IMR-90 (cell line): ENCODE measurements at regions not wholly inside any gene's neighbourhood (a gene's known extent, or its start where the extent isn't known, plus 50 kb on each side); places are given as distances from the start of the nearest gene placed in this dataset.

Source experiments
- ATAC-seq: fragments of 200-7000 bp; cut with Tn5 transposase; 2 replicates; pipeline ENCODE4 v1.9.1; 2020; ENCODE audit warnings: low read depth, mild to moderate bottlenecking, moderate library complexity
- BruUV-seq: library from RNA; stranded (reverse); fragments of 400-500 nt; replicated peaks from 2 replicates; lab custom pipeline; 2021; lab: Mats Ljungman, UMichigan
- CTCF ChIA-PET: fragments of 300-600 bp; formaldehyde crosslinking; extraction: SDS; loops from one replicate; lab custom pipeline; 2021; ENCODE audit warnings: antibody characterized with exemption; lab: Yijun Ruan, JAX
- POLR2A ChIA-PET: fragments of 300-600 bp; sonication (Branson Sonifier 250); formaldehyde crosslinking; loops from one replicate; lab custom pipeline; 2022; ENCODE audit warnings: antibody characterized with exemption; ENCODE audit not compliant: unreplicated experiment; lab: Charles Lee
- DNase-seq: peaks from one replicate; pipeline ENCODE4 v3.0.0; 2013
- H2AFZ ChIP-seq: replicated peaks from 2 replicates; pipeline ENCODE3; 2013; ENCODE audit warnings: low read length, mild to moderate bottlenecking; ENCODE audit not compliant: poor library complexity
- H2AK5ac ChIP-seq: 2 replicates; pipeline ENCODE4 v1.6.1; 2013; ENCODE audit warnings: low read depth, low read length, inconsistent platforms
- H2AK9ac ChIP-seq: replicated peaks from 2 replicates; pipeline ENCODE3; 2013; ENCODE audit warnings: mild to moderate bottlenecking, low read depth, low read length, moderate library complexity; ENCODE audit not compliant: poor library complexity
- H2BK120ac ChIP-seq: 2 replicates; pipeline ENCODE4 v1.6.1; 2013; ENCODE audit warnings: low read depth, low read length, inconsistent platforms
- H2BK15ac ChIP-seq: 3 replicates; pipeline ENCODE4 v1.6.1; 2013; ENCODE audit warnings: low read depth, low read length, inconsistent platforms
- H2BK20ac ChIP-seq: 2 replicates; pipeline ENCODE4 v1.6.1; 2013; ENCODE audit warnings: low read depth, mild to moderate bottlenecking, inconsistent platforms, low read length, moderate library complexity
- H2BK5ac ChIP-seq: 2 replicates; pipeline ENCODE4 v1.6.1; 2013; ENCODE audit warnings: mild to moderate bottlenecking, low read depth, low read length, inconsistent platforms; ENCODE audit not compliant: poor library complexity, severe bottlenecking
- H3K14ac ChIP-seq: replicated peaks from 2 replicates; pipeline ENCODE4 v1.6.1; 2013; ENCODE audit warnings: low read depth, low read length, inconsistent platforms
- H3K18ac ChIP-seq: 2 replicates; pipeline ENCODE4 v1.6.1; 2013; ENCODE audit warnings: low read depth, low read length, control low read depth
- H3K23ac ChIP-seq: 2 replicates; pipeline ENCODE4 v1.6.1; 2013; ENCODE audit warnings: low read depth, low read length, inconsistent platforms
- H3K27ac ChIP-seq: 2 replicates; pipeline ENCODE4 v1.5.1; 2013; ENCODE audit warnings: mild to moderate bottlenecking, control low read depth, low read length; ENCODE audit not compliant: insufficient read depth
- H3K27me3 ChIP-seq: 2 replicates; pipeline ENCODE4 v1.6.1; 2013; ENCODE audit warnings: low read length; ENCODE audit not compliant: control insufficient read depth, insufficient read depth
- H3K36me3 ChIP-seq: 2 replicates; pipeline ENCODE4 v1.6.1; 2013; ENCODE audit warnings: low read length, mixed read lengths; ENCODE audit not compliant: control insufficient read depth, insufficient read depth
- H3K4ac ChIP-seq: 2 replicates; pipeline ENCODE4 v1.6.1; 2013; ENCODE audit warnings: low read depth, low read length, inconsistent platforms
- H3K4me1 ChIP-seq: 2 replicates; pipeline ENCODE4 v1.6.1; 2013; ENCODE audit warnings: low read length, mixed read lengths; ENCODE audit not compliant: control insufficient read depth, insufficient read depth
- H3K4me2 ChIP-seq: 2 replicates; pipeline ENCODE4 v1.6.1; 2013; ENCODE audit warnings: low read depth, mild to moderate bottlenecking, control low read depth, low read length, moderate library complexity
- H3K4me3 ChIP-seq: 2 replicates; pipeline ENCODE4 v1.5.1; 2013; ENCODE audit warnings: low read depth, mild to moderate bottlenecking, control low read depth, low read length, moderate library complexity; ENCODE audit not compliant: insufficient read depth
- H3K56ac ChIP-seq: 2 replicates; pipeline ENCODE4 v1.6.1; 2013; ENCODE audit warnings: low read length, inconsistent platforms; ENCODE audit not compliant: insufficient read depth; ENCODE audit errors: extremely low read depth
- H3K79me1 ChIP-seq, 2 experiments: 2 replicates each; pipeline ENCODE4 v1.6.1; 2013; ENCODE audit warnings: low read length in 2 of 2, inconsistent platforms in 1 of 2, low read depth in 1 of 2
- H3K9ac ChIP-seq: 2 replicates; pipeline ENCODE4 v1.6.1; 2013; ENCODE audit warnings: low read depth, low read length, control low read depth
- H3K9me1 ChIP-seq: 2 replicates; pipeline ENCODE4 v1.6.1; 2013; ENCODE audit warnings: low read length, inconsistent platforms; ENCODE audit not compliant: insufficient read depth
- H3K9me3 ChIP-seq: 2 replicates; pipeline ENCODE4 v1.6.1; 2013; ENCODE audit warnings: low read length; ENCODE audit not compliant: control insufficient read depth, insufficient read depth
- H4K20me1 ChIP-seq: 2 replicates; pipeline ENCODE4 v1.6.1; 2013; ENCODE audit warnings: low read length, inconsistent platforms; ENCODE audit not compliant: insufficient read depth
- H4K5ac ChIP-seq: 2 replicates; pipeline ENCODE4 v1.6.1; 2013; ENCODE audit warnings: mild to moderate bottlenecking, low read depth, low read length, control low read depth
- H4K8ac ChIP-seq, 2 experiments: 2 replicates each; pipeline ENCODE4 v1.6.1; 2013; ENCODE audit warnings: low read depth in 2 of 2, low read length in 2 of 2, control low read depth in 1 of 2, inconsistent platforms in 1 of 2
- H4K91ac ChIP-seq: 2 replicates; pipeline ENCODE4 v1.6.1; 2013; ENCODE audit warnings: low read depth, low read length, inconsistent platforms; ENCODE audit not compliant: insufficient read depth
- BHLHE40 ChIP-seq: fragments of 150-350 bp; IDR thresholded peaks from 2 replicates; pipeline ENCODE4 v1.6.1; 2016; ENCODE audit warnings: mild to moderate bottlenecking, low read depth, low read length
- CEBPB ChIP-seq: IDR thresholded peaks from 2 replicates; pipeline ENCODE4 v1.6.1; 2012; ENCODE audit warnings: low read depth, low read length, improper control_type of control experiment
- FOS ChIP-seq: fragments of 150-350 bp; IDR thresholded peaks from 2 replicates; pipeline ENCODE4 v1.6.1; 2016; ENCODE audit warnings: low read depth, low read length
- MXI1 ChIP-seq: IDR thresholded peaks from 2 replicates; pipeline ENCODE4 v1.6.1; 2012; ENCODE audit warnings: low read depth, mild to moderate bottlenecking, low read length, moderate library complexity, borderline replicate concordance
- RAD21 ChIP-seq: IDR thresholded peaks from 2 replicates; pipeline ENCODE4 v1.6.1; 2012; ENCODE audit warnings: low read length, improper control_type of control experiment
- RCOR1 ChIP-seq: IDR thresholded peaks from 2 replicates; pipeline ENCODE4 v1.6.1; 2012; ENCODE audit warnings: mild to moderate bottlenecking, low read length, improper control_type of control experiment; ENCODE audit not compliant: insufficient replicate concordance
- RFX5 ChIP-seq: IDR thresholded peaks from 2 replicates; pipeline ENCODE4 v1.8.0; 2012; ENCODE audit warnings: low read depth, mild to moderate bottlenecking, low read length, moderate library complexity
- WGBS, 2 experiments: methylation state at CpG; one replicate each; pipeline versions ENCODE4 v1.1.5 to v1.1.7; 2013; ENCODE audit warnings: missing lambda C conversion rate in 2 of 2; ENCODE audit not compliant: insufficient read length in 1 of 2; ENCODE audit errors: extremely low coverage in 2 of 2; 5-methylcytosine and 5-hydroxymethylcytosine counted together
- dilution Hi-C: fragments of 300-500 bp; cut with HindIII; formaldehyde crosslinking; loops from one replicate; pipeline ENCODE4 v1.14.3; 2018; ENCODE audit warnings: low sequenced_read_pairs; ENCODE audit not compliant: unreplicated experiment
- in situ Hi-C: fragments of 300-500 bp; cut with MboI; formaldehyde crosslinking; loops from 3 replicates; pipeline ENCODE4 v1.14.3; 2019; ENCODE audit warnings: low sequenced_read_pairs, inconsistent platforms, mixed read lengths
- intact Hi-C: fragments of 100-400 bp; cut with micrococcal nuclease; formaldehyde crosslinking; loops from 2 replicates; pipeline ENCODE4 v1.10.0; 2022
- TF ChIP-seq, protein P1 (sequence below): fragments of 150-350 bp; IDR thresholded peaks from 2 replicates; pipeline ENCODE4 v1.6.1; 2016; ENCODE audit warnings: low read depth, mild to moderate bottlenecking, low read length, moderate library complexity, borderline replicate concordance
- TF ChIP-seq, protein P2 (sequence below): conservative IDR thresholded peaks from 2 replicates; pipeline ENCODE4 v1.5.1; 2012; ENCODE audit warnings: mild to moderate bottlenecking, low read depth, low read length, improper control_type of control experiment

DNA sequence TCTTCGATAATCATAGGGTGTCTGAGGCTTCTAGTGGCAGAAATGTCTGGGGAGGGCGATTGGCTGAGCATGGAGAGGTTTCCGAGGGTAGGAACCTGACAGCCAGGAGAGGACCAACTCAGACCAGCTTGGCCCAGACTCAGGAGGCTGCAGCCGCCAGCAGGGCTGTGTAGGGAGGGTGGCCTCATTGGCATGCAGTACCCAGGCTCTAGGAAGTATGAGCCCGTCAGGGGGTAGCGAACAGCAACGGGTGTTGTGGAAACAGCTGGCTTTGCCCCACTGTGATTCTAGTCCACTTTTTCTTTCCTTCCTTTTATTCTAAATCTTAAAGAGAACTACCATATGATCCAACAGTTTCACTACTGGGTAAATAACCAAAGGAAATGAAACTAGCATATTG, 103.3 kb downstream of the DIRAS3 start:
- H2BK20ac ChIP-seq: no peak overlapping the region; the same call in 1 of the 2 replicates
- no peak overlapping the region for H2AFZ ChIP-seq
- no TSS peak for BruUV-seq
- H3K27me3 ChIP-seq: no peaks in the 10 kb centered on the region
- POLR2A ChIA-PET: no interaction called here
- H2AK5ac ChIP-seq: no peak overlapping the region; the same call in 1 of the 2 replicates
- peak overlapping the region; percentile 3; the same call in 1 of the 2 replicates for H3K4ac ChIP-seq
- no peak overlapping the region for H3K4me2 ChIP-seq
- H2BK15ac ChIP-seq: no peak overlapping the region
- no peak overlapping the region for H3K9ac ChIP-seq
- H3K56ac ChIP-seq: no peak overlapping the region
- peak overlapping the region; percentile 48; the same call in 1 of the 2 replicates for H3K18ac ChIP-seq
- no peaks in the 10 kb centered on the region for H3K9me3 ChIP-seq
- in situ Hi-C loops (no loop called here), dilution Hi-C loops (no loop called here), intact Hi-C loops (loop anchor here (5.0 kb wide), 1 partner anchor 95 kb away; no protein-coding TSS in a partner anchor)
- no peak overlapping the region for H3K27ac ChIP-seq
- DNase-seq (no peak), ATAC-seq (no peak)
- no peaks in the 10 kb centered on the region for H4K20me1 ChIP-seq
- no peak overlapping the region for H2BK5ac ChIP-seq
- no peak overlapping the region for H2AK9ac ChIP-seq
- no peak overlapping the region for H3K14ac ChIP-seq
- no peaks in the 10 kb centered on the region for H3K36me3 ChIP-seq
- H3K79me1 ChIP-seq: no peaks in the 10 kb centered on the region
- H2BK120ac ChIP-seq: no peak overlapping the region
- no CpG with 5 or more reads among the region's 7 CpGs for WGBS, 2 experiments
- no peak overlapping the region; the same call in 1 of the 2 replicates for H4K91ac ChIP-seq
- H3K9me1 ChIP-seq: peaks cover 6% of the 10 kb centered on the region; the same call in 1 of the 2 replicates
- H4K5ac ChIP-seq: 0 out of 2 replicates have a peak overlapping the region, but pooled peaks have one; percentile 21
- peaks cover 23% of the 10 kb centered on the region for H3K4me1 ChIP-seq
- H3K4me3 ChIP-seq: no peak overlapping the region
- no peak for TF ChIP-seq RAD21
- no peak for TF ChIP-seq RCOR1
- no peak for TF ChIP-seq BHLHE40
- no peak for TF ChIP-seq FOS
- TF ChIP-seq, protein P1, sequence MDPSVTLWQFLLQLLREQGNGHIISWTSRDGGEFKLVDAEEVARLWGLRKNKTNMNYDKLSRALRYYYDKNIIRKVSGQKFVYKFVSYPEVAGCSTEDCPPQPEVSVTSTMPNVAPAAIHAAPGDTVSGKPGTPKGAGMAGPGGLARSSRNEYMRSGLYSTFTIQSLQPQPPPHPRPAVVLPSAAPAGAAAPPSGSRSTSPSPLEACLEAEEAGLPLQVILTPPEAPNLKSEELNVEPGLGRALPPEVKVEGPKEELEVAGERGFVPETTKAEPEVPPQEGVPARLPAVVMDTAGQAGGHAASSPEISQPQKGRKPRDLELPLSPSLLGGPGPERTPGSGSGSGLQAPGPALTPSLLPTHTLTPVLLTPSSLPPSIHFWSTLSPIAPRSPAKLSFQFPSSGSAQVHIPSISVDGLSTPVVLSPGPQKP: no peak
- TF ChIP-seq, protein P2, sequence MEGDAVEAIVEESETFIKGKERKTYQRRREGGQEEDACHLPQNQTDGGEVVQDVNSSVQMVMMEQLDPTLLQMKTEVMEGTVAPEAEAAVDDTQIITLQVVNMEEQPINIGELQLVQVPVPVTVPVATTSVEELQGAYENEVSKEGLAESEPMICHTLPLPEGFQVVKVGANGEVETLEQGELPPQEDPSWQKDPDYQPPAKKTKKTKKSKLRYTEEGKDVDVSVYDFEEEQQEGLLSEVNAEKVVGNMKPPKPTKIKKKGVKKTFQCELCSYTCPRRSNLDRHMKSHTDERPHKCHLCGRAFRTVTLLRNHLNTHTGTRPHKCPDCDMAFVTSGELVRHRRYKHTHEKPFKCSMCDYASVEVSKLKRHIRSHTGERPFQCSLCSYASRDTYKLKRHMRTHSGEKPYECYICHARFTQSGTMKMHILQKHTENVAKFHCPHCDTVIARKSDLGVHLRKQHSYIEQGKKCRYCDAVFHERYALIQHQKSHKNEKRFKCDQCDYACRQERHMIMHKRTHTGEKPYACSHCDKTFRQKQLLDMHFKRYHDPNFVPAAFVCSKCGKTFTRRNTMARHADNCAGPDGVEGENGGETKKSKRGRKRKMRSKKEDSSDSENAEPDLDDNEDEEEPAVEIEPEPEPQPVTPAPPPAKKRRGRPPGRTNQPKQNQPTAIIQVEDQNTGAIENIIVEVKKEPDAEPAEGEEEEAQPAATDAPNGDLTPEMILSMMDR: no peak
- no peak for TF ChIP-seq RFX5
- no peak for TF ChIP-seq MXI1
- TF ChIP-seq CEBPB: no peak
- CTCF ChIA-PET: no interaction called here
- H4K8ac ChIP-seq: no peak overlapping the region
- no peak overlapping the region for H3K23ac ChIP-seq
